Hindlimb muscle (tissue), 1 donor: ENCODE measurements at regions not wholly inside any gene's neighbourhood (a gene's known extent, or its start where the extent isn't known, plus 50 kb on each side); places are given as distances from the start of the nearest gene placed in this dataset.

Experiments used
- DNase-seq: peaks from one replicate; pipeline ENCODE4 v3.0.0-alpha.2; 2013

DNA sequence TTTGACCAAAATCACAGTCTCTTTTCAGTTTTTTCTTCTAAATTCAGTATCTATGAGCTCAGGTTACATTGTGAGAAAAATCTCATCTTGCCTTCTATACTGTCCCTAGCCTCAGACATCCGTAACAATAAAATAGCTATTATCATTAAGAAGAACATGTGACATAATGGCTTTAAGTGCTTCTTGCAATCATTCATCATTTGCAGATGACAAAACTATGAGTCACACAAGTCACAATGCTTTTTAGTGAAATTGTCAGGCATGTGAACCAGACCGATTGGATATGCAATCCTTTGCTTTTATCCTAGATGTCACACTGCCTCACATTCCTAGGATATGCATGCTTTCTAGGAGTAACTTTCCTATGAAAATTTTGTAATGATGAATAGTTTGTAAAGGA lies 313.1 kb downstream of the SLC6A15 start:
- DNase-seq: no peak

GRCh38 chr12:84596266-84596665 lies 316.3 kb downstream of the SLC6A15 start:
- no peak for DNase-seq

DNA sequence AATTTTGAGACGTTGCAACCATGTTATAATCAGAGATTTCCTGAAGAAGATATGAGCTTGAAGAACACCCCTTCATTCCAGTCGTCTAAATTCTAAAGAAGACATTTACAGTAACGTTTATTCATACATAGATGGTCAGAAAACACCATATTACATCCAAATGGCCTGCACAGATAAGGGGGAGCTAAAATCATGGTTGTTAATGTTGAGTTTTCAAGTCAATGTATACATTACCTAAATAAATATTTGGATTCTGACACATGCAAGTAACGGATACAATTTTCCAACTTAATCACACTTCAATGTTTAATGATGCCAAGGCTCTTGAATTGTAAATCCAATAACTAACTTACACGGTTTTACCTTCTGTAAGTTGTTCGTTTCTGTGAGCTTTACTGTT lies 318.4 kb downstream of the SLC6A15 start:
- no peak for DNase-seq

DNA sequence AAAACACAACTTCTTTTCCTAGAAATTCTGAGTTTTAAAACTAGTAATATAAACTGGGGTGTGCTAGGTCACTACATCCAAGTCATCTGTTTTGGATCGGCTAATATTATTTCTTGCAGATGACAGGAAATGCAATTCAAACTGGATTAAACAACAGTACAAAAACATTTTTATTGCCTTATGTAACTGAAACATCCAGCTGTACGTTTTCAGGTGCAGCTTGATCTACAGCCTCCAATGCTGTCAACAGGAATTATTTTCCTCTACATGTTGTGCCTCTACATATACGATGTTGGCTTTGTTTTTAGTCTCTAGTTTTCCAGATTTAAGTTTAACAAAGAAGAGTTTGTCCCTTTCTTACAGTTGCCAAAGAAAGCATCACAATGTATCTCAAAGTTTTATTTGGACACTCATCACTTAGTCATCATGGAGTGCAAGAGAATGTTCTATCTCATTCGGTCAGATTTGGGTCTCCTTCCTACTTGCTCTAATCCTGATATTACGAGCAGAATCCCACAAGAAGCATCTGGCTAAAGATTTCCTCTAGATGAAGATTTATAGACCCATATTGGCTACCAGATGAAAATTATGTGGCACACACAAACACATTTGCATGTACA lies 326.7 kb downstream of the SLC6A15 start:
- peak; percentile 61 for DNase-seq

- no peak for DNase-seq
Observed at GRCh38 chr12:84572196-84572595, 340.4 kb downstream of the SLC6A15 start.

DNA sequence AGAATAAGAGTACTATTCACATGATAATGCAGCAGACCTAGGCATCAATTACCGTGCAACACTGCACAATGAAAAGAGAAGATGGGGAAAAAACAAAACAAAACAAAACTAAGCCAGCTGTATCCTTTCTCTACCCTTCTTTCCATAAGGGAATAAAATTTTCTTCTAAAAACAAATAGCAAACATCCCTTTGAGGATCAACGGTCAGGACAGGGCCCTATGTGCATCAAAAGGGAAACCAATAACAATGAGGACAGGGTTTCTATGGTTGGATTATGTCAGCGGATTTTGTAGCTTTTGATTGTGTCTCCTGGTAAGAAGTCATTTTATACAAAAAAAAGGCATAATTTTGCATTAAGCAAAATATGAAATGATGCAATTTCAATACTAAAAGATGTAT lies 350.3 kb downstream of the SLC6A15 start:
- DNase-seq: no peak

GRCh38 chr12:84561351-84561750 lies 351.2 kb downstream of the SLC6A15 start:
- no peak for DNase-seq

GRCh38 chr12:84554199-84554723 lies 358.3 kb downstream of the SLC6A15 start:
- DNase-seq: no peak

DNA sequence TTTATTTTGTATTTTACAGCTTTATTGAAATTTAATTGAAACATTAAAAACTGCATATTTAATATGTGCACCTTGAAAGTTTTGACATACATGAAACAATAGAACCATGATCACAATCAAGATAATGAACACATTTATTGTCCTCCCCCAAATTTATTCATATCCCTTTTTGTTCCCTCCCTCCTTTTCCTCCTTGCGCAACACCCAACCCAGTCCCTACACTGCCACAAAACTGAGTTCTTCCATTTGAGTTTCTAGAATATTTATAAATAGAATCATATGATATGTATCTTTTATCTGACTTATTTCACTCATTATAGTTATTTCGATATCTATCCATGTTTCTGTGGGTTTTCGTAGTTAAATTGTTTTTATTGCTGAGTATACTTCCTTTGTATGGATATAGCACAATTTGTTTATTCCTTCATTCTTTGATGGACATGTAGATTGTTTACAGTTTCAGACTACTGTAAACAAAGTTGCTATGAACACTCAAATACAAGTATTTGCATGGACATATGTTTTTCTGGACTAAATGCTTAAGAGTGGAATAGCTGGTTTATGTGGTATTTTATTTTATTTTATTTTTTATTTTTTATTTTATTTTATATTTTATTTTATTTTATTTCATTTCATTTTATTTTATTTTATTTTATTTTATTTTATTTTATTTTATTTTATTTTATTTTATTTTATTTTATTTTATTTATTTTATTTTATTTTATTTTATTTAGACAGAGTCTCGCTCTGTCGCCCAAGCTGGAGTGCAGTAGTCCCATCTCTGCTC lies 359.1 kb downstream of the SLC6A15 start:
- no peak for DNase-seq

DNA sequence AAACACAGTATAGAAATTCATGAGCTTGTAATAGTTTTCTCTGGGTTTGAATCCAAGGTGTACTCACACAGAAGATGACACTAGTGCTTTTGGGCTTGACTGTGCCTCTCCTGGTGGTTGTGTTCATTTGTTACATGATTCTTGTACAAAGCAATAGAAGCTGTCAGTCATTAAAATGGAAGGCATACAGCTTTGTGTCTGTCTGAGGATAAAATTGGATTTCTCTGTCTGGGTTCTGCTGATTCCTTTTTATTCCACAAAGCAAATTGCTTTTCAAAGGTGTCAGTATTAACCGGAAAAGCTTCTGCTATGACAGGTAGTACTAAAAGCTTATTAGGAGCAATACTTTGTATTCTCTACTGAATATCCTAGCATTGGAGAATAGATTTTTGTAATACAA lies 361.2 kb downstream of the SLC6A15 start:
- DNase-seq: no peak

DNA sequence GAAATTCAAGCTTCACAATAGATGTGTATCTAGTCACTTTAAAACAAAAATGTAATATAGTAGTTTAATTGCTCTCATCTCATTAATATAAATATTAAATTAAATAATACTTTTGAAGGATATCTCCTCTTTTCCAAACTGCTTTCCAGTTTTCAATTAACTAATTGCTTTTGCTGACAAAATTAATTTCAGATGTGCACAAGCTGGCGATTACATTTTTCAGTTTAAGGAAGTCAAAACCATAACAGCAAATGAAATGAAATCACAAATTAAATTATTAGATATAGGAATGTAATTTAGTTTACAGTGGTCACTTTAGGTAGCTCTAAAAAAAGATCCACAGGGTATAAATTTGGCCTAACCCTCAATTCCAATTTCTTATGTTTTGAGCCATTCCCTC lies 362.1 kb downstream of the SLC6A15 start:
- no peak for DNase-seq

GRCh38 chr12:84542289-84542688 lies 370.3 kb downstream of the SLC6A15 start:
- DNase-seq: no peak

GRCh38 chr12:84537666-84538065 lies 374.9 kb downstream of the SLC6A15 start:
- DNase-seq: peak; percentile 9

GRCh38 chr12:84512751-84513150 lies 399.8 kb downstream of the SLC6A15 start:
- no peak for DNase-seq

DNA sequence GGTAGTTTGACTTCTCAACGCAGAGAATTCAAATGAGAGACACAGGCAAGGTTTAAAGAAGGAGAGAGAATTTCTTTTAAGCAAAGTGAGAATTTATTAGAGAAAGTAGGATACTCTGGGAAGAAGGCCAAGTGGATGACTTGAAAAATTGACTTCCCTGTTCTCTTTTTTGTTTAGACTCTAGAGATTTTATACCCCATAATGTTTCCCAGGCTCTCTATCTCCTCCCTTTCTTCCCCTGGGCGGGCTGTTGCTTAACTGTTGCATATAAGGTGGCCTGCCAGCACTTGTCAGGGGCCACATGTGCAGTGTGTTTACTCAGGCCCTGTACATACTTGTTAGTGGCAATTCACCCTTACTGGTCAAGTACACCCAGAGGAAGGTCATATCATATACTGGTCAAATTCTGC lies 403.7 kb downstream of the SLC6A15 start:
- DNase-seq: no peak

- DNase-seq: peak; percentile 65
Observed at GRCh38 chr12:84507956-84508850, 404.4 kb downstream of the SLC6A15 start.

GRCh38 chr12:84506282-84506681 lies 406.3 kb downstream of the SLC6A15 start:
- DNase-seq: peak; percentile 77

DNA sequence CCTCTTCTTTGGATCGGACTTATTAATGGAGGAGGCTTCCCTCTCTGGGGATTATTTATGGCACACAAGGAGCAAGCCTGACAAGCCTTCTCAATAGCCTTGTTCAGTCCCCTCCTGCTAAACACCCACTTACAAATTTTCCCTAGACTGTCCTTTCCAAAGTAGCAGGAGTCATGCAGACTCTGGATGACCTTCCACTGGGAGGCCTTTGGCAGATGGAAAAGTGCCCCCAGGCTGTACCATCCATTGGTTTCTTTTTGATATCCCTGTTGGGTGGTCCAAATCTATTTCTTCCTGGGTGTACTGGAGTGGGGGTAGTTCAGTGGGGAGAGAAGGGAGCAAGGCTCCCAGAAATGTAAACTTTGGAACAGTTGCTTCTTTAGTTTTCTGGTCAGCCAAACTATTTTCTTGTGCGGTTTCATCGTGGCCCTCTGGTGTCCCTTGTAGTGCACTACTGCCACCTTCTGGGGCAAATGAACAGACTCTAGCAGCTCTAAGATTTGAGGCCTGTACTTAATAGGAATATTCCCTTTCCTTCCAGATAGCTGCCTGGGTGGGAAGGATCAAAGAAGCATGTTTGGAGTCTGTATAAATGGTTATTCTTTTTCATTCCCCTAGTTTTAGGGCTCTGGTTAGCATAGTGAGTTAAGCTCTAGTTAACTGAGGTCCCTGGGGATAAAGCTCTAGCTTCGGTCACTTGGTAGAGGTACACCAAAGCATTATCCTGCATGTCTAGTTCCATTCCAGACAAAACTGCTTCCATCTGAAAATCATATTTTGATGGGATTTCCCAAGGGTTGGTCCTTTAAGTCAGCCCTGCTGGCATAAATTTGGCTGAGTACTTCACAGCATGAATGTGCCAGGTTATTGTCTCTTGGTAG lies 409.5 kb downstream of the SLC6A15 start:
- peak; percentile 59 for DNase-seq

DNA sequence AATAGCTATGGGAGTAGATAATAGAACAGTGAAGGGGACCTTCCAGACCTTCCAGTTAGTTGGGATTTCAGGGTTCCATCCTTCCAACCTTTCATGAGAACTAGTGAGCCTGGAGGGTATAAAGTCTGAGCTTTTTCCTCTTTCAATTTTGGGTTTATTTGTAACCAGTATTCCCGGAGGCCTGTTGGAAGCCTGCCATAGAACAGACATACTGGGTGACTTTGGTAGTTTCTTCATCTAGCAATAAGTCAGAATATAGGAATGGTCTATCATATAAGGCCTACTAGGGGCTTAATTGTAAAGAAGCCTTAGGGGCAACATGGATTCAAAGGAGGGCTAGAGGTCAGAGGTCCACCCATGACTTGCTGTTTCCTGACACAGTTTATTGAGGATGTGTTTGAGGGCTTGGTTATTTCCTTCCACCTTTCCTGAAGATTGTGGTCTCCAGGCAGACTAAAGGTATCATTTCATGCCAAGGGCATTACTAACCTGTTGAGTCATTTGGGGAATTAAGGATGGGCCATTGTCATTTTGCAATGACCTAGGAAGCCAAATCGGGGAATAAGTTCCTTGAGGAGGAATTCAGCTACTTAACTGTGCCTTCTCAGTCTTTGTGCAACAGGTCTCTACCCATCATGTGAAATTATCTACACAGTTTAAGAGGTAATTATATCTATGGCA lies 410.3 kb downstream of the SLC6A15 start:
- no peak for DNase-seq

- no peak for DNase-seq
Observed at GRCh38 chr12:84497819-84498218, 414.8 kb downstream of the SLC6A15 start.

DNA sequence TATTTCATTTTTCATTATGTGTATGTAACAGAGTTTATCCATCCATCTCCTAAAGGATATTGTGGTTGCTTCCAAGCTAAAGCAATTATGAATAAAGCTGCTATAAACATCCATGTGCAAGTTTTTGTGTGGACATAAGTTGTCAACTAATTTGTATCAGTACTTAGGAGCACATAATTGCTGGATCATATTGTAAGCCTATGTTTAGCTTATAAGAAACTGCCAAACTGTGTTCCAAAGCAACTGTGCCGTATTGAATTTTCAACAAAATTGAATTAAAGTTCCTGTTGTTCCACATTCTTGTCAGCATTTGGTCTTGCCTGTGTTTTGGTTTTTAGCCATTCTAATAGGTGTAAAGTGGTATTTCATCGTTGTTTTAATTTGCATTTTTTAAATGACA lies 416.9 kb downstream of the SLC6A15 start:
- no peak for DNase-seq
